ENCODE measurements at regions not wholly inside any gene's neighbourhood (a gene's known extent, or its start where the extent isn't known, plus 50 kb on each side); places are given as distances from the start of the nearest gene placed in this dataset.

DNA sequence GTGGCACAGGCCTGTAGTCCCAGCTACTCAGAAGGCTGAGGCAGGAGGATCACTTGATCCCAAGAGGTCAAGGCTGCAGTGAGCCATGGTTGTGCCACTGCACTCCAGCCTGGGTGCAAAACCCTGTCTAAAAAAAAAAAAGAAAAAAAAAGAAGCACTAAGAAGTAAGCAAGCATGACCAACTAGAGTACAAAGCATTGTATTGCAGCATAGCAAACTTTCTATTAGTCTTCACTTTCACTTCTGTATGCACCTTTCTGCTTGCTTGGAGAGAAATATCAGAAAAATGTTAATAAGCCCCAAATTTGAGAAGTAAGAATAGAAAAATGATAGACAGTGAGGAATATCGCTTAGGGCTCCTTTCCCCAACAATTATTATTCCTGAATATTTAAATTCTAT, 497.7 kb upstream of the WWC1 start:
- no peaks in the 10 kb centered on the region for H3K36me3 Mint-ChIP-seq

DNA sequence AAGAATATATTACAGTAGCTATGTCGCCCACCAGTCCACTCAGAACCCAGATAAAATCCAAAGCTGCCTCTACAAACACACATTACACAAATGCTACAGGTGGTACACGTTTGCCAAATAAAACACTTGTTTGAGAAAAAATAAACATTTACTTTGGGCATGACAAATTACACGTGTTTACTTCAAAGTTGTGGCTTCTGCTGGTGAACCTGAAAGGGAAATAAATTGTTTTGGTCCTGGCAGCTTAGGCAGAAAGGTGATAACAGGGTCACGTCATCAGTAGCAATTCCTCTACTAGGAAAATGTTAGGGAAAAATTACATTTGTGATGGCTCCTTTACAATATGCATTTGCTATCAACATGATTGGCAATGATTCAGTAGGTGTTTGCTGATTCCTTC, 497.3 kb upstream of the WWC1 start:
- no peaks in the 10 kb centered on the region for H3K27me3 Mint-ChIP-seq
- H3K9me3 Mint-ChIP-seq (ENCODE audit: low read depth), result no peaks in the 10 kb centered on the region
- H3K36me3 Mint-ChIP-seq, result no peaks in the 10 kb centered on the region
- H3K4me1 Mint-ChIP-seq (ENCODE audit: low read depth), result no peaks in the 10 kb centered on the region
- H3K27ac Mint-ChIP-seq, result no peak overlapping the region
- H3K4me3 Mint-ChIP-seq, result no peak overlapping the region

More for the DNA sequence above, 497.7 kb upstream of the WWC1 start:
- Mint-ChIP-seq H3K9me3 (ENCODE audit: low read depth) (no peaks in the 10 kb centered on the region), H3K27ac (no peak overlapping the region), H3K4me3 (no peak overlapping the region), H3K27me3 (no peaks in the 10 kb centered on the region), H3K4me1 (ENCODE audit: low read depth) (no peaks in the 10 kb centered on the region)

DNA sequence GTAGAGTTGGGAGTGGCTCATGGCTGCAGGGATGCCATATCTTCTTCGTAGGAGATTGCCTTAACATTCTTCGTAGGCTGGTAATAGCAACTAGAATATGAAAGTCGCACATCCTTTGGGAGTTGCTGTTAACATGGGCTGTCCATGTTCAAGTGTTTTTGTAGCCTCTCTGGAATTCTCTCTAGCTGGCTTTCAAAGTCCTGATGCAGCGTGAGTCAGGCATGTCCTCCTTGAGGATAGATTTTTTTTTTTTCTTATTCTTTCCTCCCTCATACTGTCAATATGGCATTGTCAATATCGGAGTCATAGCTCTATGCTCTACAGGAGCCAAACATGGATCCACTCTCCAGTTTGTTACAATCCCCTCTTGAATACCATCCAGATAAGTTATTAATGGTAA, 494.8 kb upstream of the WWC1 start:
- H3K9me3 Mint-ChIP-seq (ENCODE audit: low read depth), result peaks cover 3% of the 10 kb centered on the region
- H3K4me3 Mint-ChIP-seq, result no peak overlapping the region
- H3K4me1 Mint-ChIP-seq (ENCODE audit: low read depth), result no peaks in the 10 kb centered on the region
- H3K27me3 Mint-ChIP-seq, result peaks cover 1% of the 10 kb centered on the region
- no peaks in the 10 kb centered on the region for H3K36me3 Mint-ChIP-seq
- no peak overlapping the region for H3K27ac Mint-ChIP-seq

DNA sequence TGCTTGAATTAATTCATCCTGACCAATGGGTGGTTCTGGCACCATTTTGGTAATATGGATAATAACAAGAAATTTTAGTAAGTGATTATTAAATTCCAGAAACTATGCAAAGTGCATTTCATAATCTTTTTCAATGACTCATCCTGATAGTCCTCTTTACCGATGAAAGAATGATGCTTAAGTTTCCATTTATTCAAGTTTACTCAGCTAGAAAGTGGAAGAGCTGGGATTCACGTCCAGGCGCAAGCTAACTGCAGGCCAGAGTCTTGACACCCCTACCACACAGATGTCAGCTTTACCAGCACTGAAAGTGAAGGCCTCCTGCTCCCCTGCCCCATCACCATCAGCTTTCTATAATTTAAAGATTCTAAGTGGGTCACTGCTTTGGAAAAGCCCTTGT, 493.5 kb upstream of the WWC1 start:
- H3K27ac Mint-ChIP-seq, result no peak overlapping the region
- H3K27me3 Mint-ChIP-seq, result peaks cover 1% of the 10 kb centered on the region
- no peak overlapping the region for H3K4me3 Mint-ChIP-seq
- no peaks in the 10 kb centered on the region for H3K4me1 Mint-ChIP-seq (ENCODE audit: low read depth)
- no peaks in the 10 kb centered on the region for H3K36me3 Mint-ChIP-seq
- H3K9me3 Mint-ChIP-seq (ENCODE audit: low read depth), result peaks cover 3% of the 10 kb centered on the region

DNA sequence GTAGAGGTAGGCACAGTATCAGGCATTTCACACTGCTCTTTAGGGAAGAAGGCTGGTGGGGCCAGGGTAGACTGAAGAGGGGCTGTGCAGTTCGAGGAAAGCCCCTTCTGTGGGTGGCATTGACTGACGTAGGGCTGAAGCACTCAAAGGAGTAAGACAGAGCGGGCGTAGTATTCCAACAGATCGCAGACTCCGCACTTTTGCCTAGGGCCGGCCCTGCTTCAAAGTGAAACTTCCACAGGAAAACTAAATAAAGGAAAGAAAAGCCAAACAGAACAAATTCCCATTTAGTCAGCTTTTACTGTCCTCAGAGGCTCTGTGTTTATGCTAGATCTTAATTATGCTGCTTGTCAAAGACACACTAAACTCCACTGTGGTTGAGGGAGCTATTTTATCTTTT, 493.0 kb upstream of the WWC1 start:
- Mint-ChIP-seq H3K4me1 (ENCODE audit: low read depth) (no peaks in the 10 kb centered on the region), H3K27me3 (peaks cover 1% of the 10 kb centered on the region), H3K4me3 (no peak overlapping the region), H3K9me3 (ENCODE audit: low read depth) (peaks cover 3% of the 10 kb centered on the region), H3K36me3 (no peaks in the 10 kb centered on the region), H3K27ac (no peak overlapping the region)

DNA sequence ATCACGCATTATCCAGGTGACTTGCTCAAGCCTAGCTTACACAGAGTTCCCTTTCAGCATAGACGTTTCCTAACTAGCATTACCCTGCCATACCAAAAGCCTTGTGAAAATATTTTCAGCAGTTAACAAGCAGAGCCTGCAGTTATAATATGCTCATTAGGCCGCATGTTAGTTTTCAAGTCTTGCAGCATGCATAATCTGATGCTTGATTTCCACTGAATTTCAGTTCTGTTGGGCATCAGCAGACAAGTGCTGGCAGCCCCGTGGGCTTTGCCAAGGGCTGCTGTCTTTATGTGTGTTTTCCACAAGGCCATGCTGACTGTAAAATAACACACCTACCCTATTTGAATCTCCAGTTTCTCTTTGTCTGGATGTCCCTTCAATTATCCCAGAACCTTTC, 491.0 kb upstream of the WWC1 start:
- H3K27me3 Mint-ChIP-seq, result peaks cover 1% of the 10 kb centered on the region
- no peak overlapping the region for H3K4me3 Mint-ChIP-seq
- peaks cover 3% of the 10 kb centered on the region for H3K9me3 Mint-ChIP-seq (ENCODE audit: low read depth)
- H3K36me3 Mint-ChIP-seq, result no peaks in the 10 kb centered on the region
- no peaks in the 10 kb centered on the region for H3K4me1 Mint-ChIP-seq (ENCODE audit: low read depth)
- no peak overlapping the region for H3K27ac Mint-ChIP-seq

DNA sequence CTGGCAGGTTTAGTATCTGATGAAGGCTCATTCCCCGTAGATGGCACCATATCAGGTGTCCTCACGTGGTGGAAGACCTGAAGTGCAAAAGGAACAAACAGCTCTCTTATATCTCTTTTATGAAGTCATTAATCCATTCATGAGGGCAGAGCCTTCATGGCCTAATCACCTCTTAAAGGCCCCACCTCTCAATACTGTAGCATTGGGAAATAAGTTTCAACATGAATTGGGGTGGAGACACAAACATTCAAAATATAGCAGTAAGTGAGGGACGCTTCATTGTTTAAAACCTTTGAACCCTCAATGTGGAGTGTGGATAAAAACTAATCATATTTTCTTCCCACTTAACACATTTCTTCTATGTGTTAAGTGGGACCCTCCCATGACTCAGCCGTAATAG, 489.4 kb upstream of the WWC1 start:
- no peak overlapping the region for H3K4me3 Mint-ChIP-seq
- peaks cover 3% of the 10 kb centered on the region for H3K9me3 Mint-ChIP-seq (ENCODE audit: low read depth)
- no peak overlapping the region for H3K27ac Mint-ChIP-seq
- H3K27me3 Mint-ChIP-seq, result peaks cover 1% of the 10 kb centered on the region
- H3K4me1 Mint-ChIP-seq (ENCODE audit: low read depth), result no peaks in the 10 kb centered on the region
- H3K36me3 Mint-ChIP-seq, result no peaks in the 10 kb centered on the region

DNA sequence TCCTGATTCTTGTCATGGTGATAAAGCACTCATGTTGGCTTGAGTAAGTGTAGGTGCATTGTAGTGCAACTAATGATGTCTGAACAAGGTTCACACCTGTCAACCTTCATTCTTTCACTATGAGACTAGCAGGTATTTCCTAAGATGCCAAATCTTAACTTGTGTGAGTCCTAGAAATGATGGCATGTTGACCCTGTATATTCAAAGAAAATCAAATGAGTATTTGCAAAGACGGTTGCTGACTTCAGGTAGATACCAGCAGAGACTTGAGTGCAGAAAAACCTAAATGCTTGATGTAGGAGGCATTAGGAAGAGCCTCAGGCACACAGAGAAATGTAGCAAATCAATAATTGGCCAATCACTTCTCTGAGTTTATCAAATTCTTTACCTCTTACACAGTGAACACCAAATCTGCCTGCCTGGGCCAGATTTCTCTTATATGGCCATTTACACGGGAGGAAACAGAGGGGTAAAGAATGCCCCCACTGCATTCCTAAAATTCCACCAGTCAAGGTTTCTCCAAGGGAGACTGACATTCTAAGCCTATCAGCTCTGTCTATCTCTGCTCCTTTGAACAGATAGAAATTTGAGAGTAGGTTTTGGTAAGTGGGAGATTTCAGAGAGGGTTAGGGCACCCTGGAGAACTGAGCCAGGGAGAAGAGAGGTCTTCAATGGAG, 488.6 kb upstream of the WWC1 start:
- Mint-ChIP-seq H3K9me3 (ENCODE audit: low read depth) (peaks cover 3% of the 10 kb centered on the region), H3K4me3 (no peak overlapping the region), H3K4me1 (ENCODE audit: low read depth) (no peaks in the 10 kb centered on the region), H3K27ac (no peak overlapping the region), H3K36me3 (no peaks in the 10 kb centered on the region), H3K27me3 (peaks cover 1% of the 10 kb centered on the region)

DNA sequence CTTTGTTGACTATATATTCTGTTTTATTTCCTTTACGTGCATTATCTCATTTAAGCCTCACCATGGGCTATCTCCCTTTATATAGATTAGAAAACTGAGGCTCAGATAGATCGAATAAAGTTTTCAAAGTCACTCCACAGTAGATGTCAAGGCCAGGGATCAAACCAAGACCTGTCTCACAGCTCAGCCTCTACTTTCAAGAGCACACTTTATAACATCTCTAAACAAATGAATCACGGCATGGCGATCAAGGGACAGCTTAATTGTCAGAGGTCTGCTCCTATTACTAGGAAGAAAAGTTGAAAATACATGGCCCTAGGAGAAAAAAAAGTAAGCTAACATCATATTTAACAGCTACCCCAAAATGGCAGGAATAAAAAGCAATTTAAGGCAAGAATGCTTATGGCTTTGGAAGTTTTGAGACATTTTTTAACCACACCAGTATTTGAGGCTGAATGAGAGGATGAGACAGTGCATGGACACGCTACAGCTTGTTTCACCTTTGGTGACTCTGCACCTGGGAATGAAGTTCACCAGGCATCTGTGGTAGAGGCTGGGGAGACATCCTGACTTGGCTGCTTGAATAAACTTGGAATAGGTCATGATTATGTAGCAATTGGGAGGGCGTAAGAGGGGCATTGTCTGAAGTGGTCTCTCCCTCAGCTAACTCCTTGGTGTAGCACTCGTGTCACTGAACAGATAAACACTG, 486.8 kb upstream of the WWC1 start:
- Mint-ChIP-seq H3K27me3 (peaks cover 3% of the 10 kb centered on the region), H3K4me1 (ENCODE audit: low read depth) (no peaks in the 10 kb centered on the region), H3K9me3 (ENCODE audit: low read depth) (peaks cover 7% of the 10 kb centered on the region), H3K27ac (no peak overlapping the region), H3K4me3 (no peak overlapping the region), H3K36me3 (no peaks in the 10 kb centered on the region)

DNA sequence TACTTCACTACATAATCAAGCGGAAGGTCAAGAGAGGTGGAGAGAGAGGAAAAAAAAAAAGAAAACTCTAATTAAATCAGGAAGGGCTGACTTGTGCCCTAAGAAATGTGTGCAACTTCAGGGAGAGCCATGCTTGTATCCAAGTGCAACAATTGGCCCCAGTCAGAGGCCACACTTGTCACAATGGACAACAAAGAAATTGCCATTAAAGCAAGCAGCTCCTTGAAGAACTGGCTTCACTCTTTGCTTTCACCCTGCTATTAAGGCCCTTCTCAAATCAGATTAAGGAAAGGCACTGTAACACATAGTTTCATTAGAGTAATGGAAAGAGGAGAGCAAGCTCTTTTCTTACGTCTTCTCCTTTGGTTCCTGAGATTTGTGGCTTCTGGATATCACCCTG, 480.9 kb upstream of the WWC1 start:
- Mint-ChIP-seq H3K9me3 (ENCODE audit: low read depth) (peaks cover 4% of the 10 kb centered on the region), H3K4me3 (no peak overlapping the region), H3K27ac (no peak overlapping the region), H3K27me3 (peaks cover 2% of the 10 kb centered on the region), H3K36me3 (no peaks in the 10 kb centered on the region), H3K4me1 (ENCODE audit: low read depth) (no peaks in the 10 kb centered on the region)

DNA sequence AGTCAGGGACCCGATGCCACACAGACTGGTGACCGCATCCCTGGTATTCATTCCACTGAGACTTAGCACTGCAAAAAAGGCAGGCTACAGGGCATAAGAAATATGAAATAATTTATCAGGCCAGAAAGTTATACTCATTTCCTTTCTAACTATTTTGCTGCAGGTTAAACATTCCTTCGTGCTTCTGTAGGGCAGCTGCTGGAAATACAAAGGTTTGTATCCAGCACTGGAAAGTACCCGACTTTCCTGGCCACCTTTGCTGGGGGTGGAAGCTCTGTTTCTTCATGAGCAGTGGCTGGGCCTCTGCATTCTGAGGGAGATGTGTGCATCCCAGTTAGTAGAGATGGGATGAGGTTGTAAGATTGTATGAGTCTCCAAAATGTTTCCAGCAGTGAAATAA, 478.6 kb upstream of the WWC1 start:
- Mint-ChIP-seq H3K4me1 (ENCODE audit: low read depth) (no peaks in the 10 kb centered on the region), H3K9me3 (ENCODE audit: low read depth) (peaks cover 4% of the 10 kb centered on the region), H3K4me3 (no peak overlapping the region), H3K36me3 (no peaks in the 10 kb centered on the region), H3K27me3 (peaks cover 2% of the 10 kb centered on the region), H3K27ac (no peak overlapping the region)

DNA sequence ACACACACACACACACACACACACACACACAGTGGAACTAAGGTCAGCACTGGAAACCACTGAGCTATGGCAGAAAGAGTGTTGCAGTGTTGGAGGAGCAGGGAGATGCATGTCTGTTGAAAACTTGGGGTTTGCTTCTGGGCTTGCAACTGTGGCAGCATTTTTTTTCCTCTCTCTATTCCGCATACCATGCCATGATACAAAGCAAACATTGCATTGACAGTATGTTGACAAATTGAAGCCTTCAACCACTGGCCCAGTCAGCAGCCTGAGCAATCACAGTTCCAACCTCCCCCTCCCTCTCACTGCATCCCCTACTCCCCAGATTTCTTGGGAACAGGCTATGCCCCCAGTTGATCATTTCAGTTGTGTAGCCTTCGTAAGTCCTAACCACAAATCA, 478.1 kb upstream of the WWC1 start:
- Mint-ChIP-seq H3K36me3 (no peaks in the 10 kb centered on the region), H3K4me1 (ENCODE audit: low read depth) (no peaks in the 10 kb centered on the region), H3K9me3 (ENCODE audit: low read depth) (peaks cover 4% of the 10 kb centered on the region), H3K4me3 (no peak overlapping the region), H3K27ac (no peak overlapping the region), H3K27me3 (peaks cover 2% of the 10 kb centered on the region)

DNA sequence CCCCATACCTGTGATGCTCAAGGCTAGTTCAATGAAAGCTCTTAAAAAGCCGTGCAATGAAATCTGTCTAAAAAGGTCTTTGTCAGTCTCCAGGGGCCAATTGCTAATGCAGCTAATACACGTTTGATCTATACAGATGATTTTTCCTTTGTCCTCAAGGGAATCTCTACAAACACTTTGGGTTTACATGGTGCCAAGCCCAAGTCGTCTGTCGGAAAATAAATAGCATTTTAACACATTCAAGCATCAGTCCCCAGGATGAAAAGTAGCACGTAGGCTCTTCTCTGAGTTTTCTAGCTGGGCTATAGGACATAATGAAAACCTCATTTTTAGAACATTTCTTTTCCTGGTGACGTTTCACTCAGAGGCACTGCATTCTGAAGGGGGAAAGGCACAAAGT, 477.4 kb upstream of the WWC1 start:
- H3K4me3 Mint-ChIP-seq, result no peak overlapping the region
- no peaks in the 10 kb centered on the region for H3K9me3 Mint-ChIP-seq (ENCODE audit: low read depth)
- H3K27ac Mint-ChIP-seq, result no peak overlapping the region
- H3K4me1 Mint-ChIP-seq (ENCODE audit: low read depth), result no peaks in the 10 kb centered on the region
- no peaks in the 10 kb centered on the region for H3K36me3 Mint-ChIP-seq
- H3K27me3 Mint-ChIP-seq, result no peaks in the 10 kb centered on the region

DNA sequence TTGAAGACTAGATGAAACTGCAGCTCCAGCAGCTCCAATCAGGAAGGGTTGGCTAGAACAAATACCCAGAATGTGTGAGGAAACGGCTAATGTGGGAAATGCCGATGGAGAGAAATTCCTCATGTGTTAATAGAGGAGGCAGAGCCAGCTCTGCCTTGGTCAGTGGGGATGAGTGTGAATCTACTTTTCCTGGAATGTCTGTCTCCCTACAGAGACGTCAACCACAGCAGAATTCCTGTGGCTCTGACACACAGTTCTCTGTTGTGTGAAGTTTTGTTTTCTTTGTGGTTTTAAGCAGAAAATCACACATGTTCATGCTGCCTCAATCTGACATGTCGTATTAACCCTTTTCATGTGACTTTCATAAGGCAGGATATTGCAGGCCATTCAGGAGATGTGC, 476.6 kb upstream of the WWC1 start:
- H3K27ac Mint-ChIP-seq, result no peak overlapping the region
- no peaks in the 10 kb centered on the region for H3K36me3 Mint-ChIP-seq
- H3K27me3 Mint-ChIP-seq, result no peaks in the 10 kb centered on the region
- no peaks in the 10 kb centered on the region for H3K9me3 Mint-ChIP-seq (ENCODE audit: low read depth)
- H3K4me3 Mint-ChIP-seq, result no peak overlapping the region
- no peaks in the 10 kb centered on the region for H3K4me1 Mint-ChIP-seq (ENCODE audit: low read depth)

DNA sequence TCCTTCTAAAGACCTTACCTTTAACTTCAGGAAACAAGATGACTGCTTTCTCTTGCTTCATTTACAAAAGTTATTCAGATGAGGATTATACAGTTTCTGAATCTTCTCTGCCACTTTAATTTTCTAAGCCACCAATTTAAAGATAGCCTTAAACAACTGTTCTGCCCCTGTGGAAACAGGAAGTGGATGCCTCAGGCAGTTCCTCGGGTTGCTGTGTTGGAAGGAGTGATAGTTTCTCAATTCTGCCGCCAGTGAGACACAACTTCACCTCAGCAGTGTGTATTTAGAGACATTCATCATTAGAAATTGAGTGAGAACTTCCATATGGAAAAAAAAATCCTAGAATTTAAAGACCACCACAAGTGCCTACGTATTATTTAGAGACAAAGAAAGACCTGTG, 475.1 kb upstream of the WWC1 start:
- Mint-ChIP-seq H3K9me3 (ENCODE audit: low read depth) (no peaks in the 10 kb centered on the region), H3K27ac (no peak overlapping the region), H3K4me1 (ENCODE audit: low read depth) (no peaks in the 10 kb centered on the region), H3K27me3 (no peaks in the 10 kb centered on the region), H3K4me3 (no peak overlapping the region), H3K36me3 (no peaks in the 10 kb centered on the region)

DNA sequence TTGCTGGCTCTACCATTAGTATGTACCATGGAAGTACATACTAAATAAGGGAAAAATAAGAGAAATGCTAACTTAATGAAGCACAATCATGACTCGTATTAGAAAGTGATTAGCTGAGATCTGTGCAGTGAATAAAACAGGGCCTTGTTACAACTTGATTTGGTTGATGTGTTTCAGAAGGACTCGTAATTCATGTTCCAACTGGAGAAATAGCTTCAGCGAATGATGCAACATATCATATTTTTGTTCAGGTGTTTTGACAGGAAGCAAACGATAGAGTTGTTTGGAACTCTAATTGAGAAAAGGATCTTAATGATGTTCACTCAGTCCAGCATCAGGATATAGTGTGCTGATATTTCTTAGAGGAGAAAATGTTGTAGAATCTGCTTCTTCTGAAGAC, 474.6 kb upstream of the WWC1 start:
- Mint-ChIP-seq H3K9me3 (ENCODE audit: low read depth) (no peaks in the 10 kb centered on the region), H3K27ac (no peak overlapping the region), H3K36me3 (no peaks in the 10 kb centered on the region), H3K4me1 (ENCODE audit: low read depth) (no peaks in the 10 kb centered on the region), H3K4me3 (no peak overlapping the region), H3K27me3 (no peaks in the 10 kb centered on the region)
